IMR-90 (cell line): ENCODE measurements at regions not wholly inside any gene's neighbourhood (a gene's known extent, or its start where the extent isn't known, plus 50 kb on each side); places are given as distances from the start of the nearest gene placed in this dataset.

ENCODE experiments used
- ATAC-seq: fragments of 200-7000 bp; cut with Tn5 transposase; 2 replicates; pipeline ENCODE4 v1.9.1; 2020; ENCODE audit warnings: low read depth, mild to moderate bottlenecking, moderate library complexity
- BruUV-seq: library from RNA; stranded (reverse); fragments of 400-500 nt; replicated peaks from 2 replicates; lab custom pipeline; 2021; lab: Mats Ljungman, UMichigan
- CTCF ChIA-PET: fragments of 300-600 bp; formaldehyde crosslinking; extraction: SDS; loops from one replicate; lab custom pipeline; 2021; ENCODE audit warnings: antibody characterized with exemption; lab: Yijun Ruan, JAX
- POLR2A ChIA-PET: fragments of 300-600 bp; sonication (Branson Sonifier 250); formaldehyde crosslinking; loops from one replicate; lab custom pipeline; 2022; ENCODE audit warnings: antibody characterized with exemption; ENCODE audit not compliant: unreplicated experiment; lab: Charles Lee
- DNase-seq: peaks from one replicate; pipeline ENCODE4 v3.0.0; 2013
- H2AFZ ChIP-seq: replicated peaks from 2 replicates; pipeline ENCODE3; 2013; ENCODE audit warnings: low read length, mild to moderate bottlenecking; ENCODE audit not compliant: poor library complexity
- H2AK5ac ChIP-seq: 2 replicates; pipeline ENCODE4 v1.6.1; 2013; ENCODE audit warnings: low read depth, low read length, inconsistent platforms
- H2AK9ac ChIP-seq: replicated peaks from 2 replicates; pipeline ENCODE3; 2013; ENCODE audit warnings: mild to moderate bottlenecking, low read depth, low read length, moderate library complexity; ENCODE audit not compliant: poor library complexity
- H2BK120ac ChIP-seq: 2 replicates; pipeline ENCODE4 v1.6.1; 2013; ENCODE audit warnings: low read depth, low read length, inconsistent platforms
- H2BK15ac ChIP-seq: 3 replicates; pipeline ENCODE4 v1.6.1; 2013; ENCODE audit warnings: low read depth, low read length, inconsistent platforms
- H2BK20ac ChIP-seq: 2 replicates; pipeline ENCODE4 v1.6.1; 2013; ENCODE audit warnings: low read depth, mild to moderate bottlenecking, inconsistent platforms, low read length, moderate library complexity
- H2BK5ac ChIP-seq: 2 replicates; pipeline ENCODE4 v1.6.1; 2013; ENCODE audit warnings: mild to moderate bottlenecking, low read depth, low read length, inconsistent platforms; ENCODE audit not compliant: poor library complexity, severe bottlenecking
- H3K14ac ChIP-seq: replicated peaks from 2 replicates; pipeline ENCODE4 v1.6.1; 2013; ENCODE audit warnings: low read depth, low read length, inconsistent platforms
- H3K18ac ChIP-seq: 2 replicates; pipeline ENCODE4 v1.6.1; 2013; ENCODE audit warnings: low read depth, low read length, control low read depth
- H3K23ac ChIP-seq: 2 replicates; pipeline ENCODE4 v1.6.1; 2013; ENCODE audit warnings: low read depth, low read length, inconsistent platforms
- H3K27ac ChIP-seq: 2 replicates; pipeline ENCODE4 v1.5.1; 2013; ENCODE audit warnings: mild to moderate bottlenecking, control low read depth, low read length; ENCODE audit not compliant: insufficient read depth
- H3K27me3 ChIP-seq: 2 replicates; pipeline ENCODE4 v1.6.1; 2013; ENCODE audit warnings: low read length; ENCODE audit not compliant: control insufficient read depth, insufficient read depth
- H3K36me3 ChIP-seq: 2 replicates; pipeline ENCODE4 v1.6.1; 2013; ENCODE audit warnings: low read length, mixed read lengths; ENCODE audit not compliant: control insufficient read depth, insufficient read depth
- H3K4ac ChIP-seq: 2 replicates; pipeline ENCODE4 v1.6.1; 2013; ENCODE audit warnings: low read depth, low read length, inconsistent platforms
- H3K4me1 ChIP-seq: 2 replicates; pipeline ENCODE4 v1.6.1; 2013; ENCODE audit warnings: low read length, mixed read lengths; ENCODE audit not compliant: control insufficient read depth, insufficient read depth
- H3K4me2 ChIP-seq: 2 replicates; pipeline ENCODE4 v1.6.1; 2013; ENCODE audit warnings: low read depth, mild to moderate bottlenecking, control low read depth, low read length, moderate library complexity
- H3K4me3 ChIP-seq: 2 replicates; pipeline ENCODE4 v1.5.1; 2013; ENCODE audit warnings: low read depth, mild to moderate bottlenecking, control low read depth, low read length, moderate library complexity; ENCODE audit not compliant: insufficient read depth
- H3K56ac ChIP-seq: 2 replicates; pipeline ENCODE4 v1.6.1; 2013; ENCODE audit warnings: low read length, inconsistent platforms; ENCODE audit not compliant: insufficient read depth; ENCODE audit errors: extremely low read depth
- H3K79me1 ChIP-seq, 2 experiments: 2 replicates each; pipeline ENCODE4 v1.6.1; 2013; ENCODE audit warnings: low read length in 2 of 2, inconsistent platforms in 1 of 2, low read depth in 1 of 2
- H3K9ac ChIP-seq: 2 replicates; pipeline ENCODE4 v1.6.1; 2013; ENCODE audit warnings: low read depth, low read length, control low read depth
- H3K9me1 ChIP-seq: 2 replicates; pipeline ENCODE4 v1.6.1; 2013; ENCODE audit warnings: low read length, inconsistent platforms; ENCODE audit not compliant: insufficient read depth
- H3K9me3 ChIP-seq: 2 replicates; pipeline ENCODE4 v1.6.1; 2013; ENCODE audit warnings: low read length; ENCODE audit not compliant: control insufficient read depth, insufficient read depth
- H4K20me1 ChIP-seq: 2 replicates; pipeline ENCODE4 v1.6.1; 2013; ENCODE audit warnings: low read length, inconsistent platforms; ENCODE audit not compliant: insufficient read depth
- H4K5ac ChIP-seq: 2 replicates; pipeline ENCODE4 v1.6.1; 2013; ENCODE audit warnings: mild to moderate bottlenecking, low read depth, low read length, control low read depth
- H4K8ac ChIP-seq, 2 experiments: 2 replicates each; pipeline ENCODE4 v1.6.1; 2013; ENCODE audit warnings: low read depth in 2 of 2, low read length in 2 of 2, control low read depth in 1 of 2, inconsistent platforms in 1 of 2
- H4K91ac ChIP-seq: 2 replicates; pipeline ENCODE4 v1.6.1; 2013; ENCODE audit warnings: low read depth, low read length, inconsistent platforms; ENCODE audit not compliant: insufficient read depth
- FOS ChIP-seq: fragments of 150-350 bp; IDR thresholded peaks from 2 replicates; pipeline ENCODE4 v1.6.1; 2016; ENCODE audit warnings: low read depth, low read length
- MAFK ChIP-seq: IDR thresholded peaks from 2 replicates; pipeline ENCODE4 v1.6.1; 2012; ENCODE audit warnings: low read depth, low read length, improper control_type of control experiment
- MAZ ChIP-seq: IDR thresholded peaks from 2 replicates; pipeline ENCODE4 v1.6.1; 2012; ENCODE audit warnings: low read depth, mild to moderate bottlenecking, low read length, improper control_type of control experiment, moderate library complexity, borderline replicate concordance
- POLR2A ChIP-seq: IDR thresholded peaks from 2 replicates; pipeline ENCODE4 v1.6.1; 2012; ENCODE audit warnings: mild to moderate bottlenecking, low read depth, low read length
- RAD21 ChIP-seq: IDR thresholded peaks from 2 replicates; pipeline ENCODE4 v1.6.1; 2012; ENCODE audit warnings: low read length, improper control_type of control experiment
- RCOR1 ChIP-seq: IDR thresholded peaks from 2 replicates; pipeline ENCODE4 v1.6.1; 2012; ENCODE audit warnings: mild to moderate bottlenecking, low read length, improper control_type of control experiment; ENCODE audit not compliant: insufficient replicate concordance
- SMC3 ChIP-seq: fragments of 150-350 bp; IDR thresholded peaks from 2 replicates; pipeline ENCODE4 v1.6.1; 2016; ENCODE audit warnings: low read depth, mild to moderate bottlenecking, antibody characterized with exemption, low read length, moderate library complexity
- WGBS, 2 experiments: methylation state at CpG; one replicate each; pipeline versions ENCODE4 v1.1.5 to v1.1.7; 2013; ENCODE audit warnings: missing lambda C conversion rate in 2 of 2; ENCODE audit not compliant: insufficient read length in 1 of 2; ENCODE audit errors: extremely low coverage in 2 of 2; 5-methylcytosine and 5-hydroxymethylcytosine counted together
- dilution Hi-C: fragments of 300-500 bp; cut with HindIII; formaldehyde crosslinking; loops from one replicate; pipeline ENCODE4 v1.14.3; 2018; ENCODE audit warnings: low sequenced_read_pairs; ENCODE audit not compliant: unreplicated experiment
- in situ Hi-C: fragments of 300-500 bp; cut with MboI; formaldehyde crosslinking; loops from 3 replicates; pipeline ENCODE4 v1.14.3; 2019; ENCODE audit warnings: low sequenced_read_pairs, inconsistent platforms, mixed read lengths
- intact Hi-C: fragments of 100-400 bp; cut with micrococcal nuclease; formaldehyde crosslinking; loops from 2 replicates; pipeline ENCODE4 v1.10.0; 2022

DNA sequence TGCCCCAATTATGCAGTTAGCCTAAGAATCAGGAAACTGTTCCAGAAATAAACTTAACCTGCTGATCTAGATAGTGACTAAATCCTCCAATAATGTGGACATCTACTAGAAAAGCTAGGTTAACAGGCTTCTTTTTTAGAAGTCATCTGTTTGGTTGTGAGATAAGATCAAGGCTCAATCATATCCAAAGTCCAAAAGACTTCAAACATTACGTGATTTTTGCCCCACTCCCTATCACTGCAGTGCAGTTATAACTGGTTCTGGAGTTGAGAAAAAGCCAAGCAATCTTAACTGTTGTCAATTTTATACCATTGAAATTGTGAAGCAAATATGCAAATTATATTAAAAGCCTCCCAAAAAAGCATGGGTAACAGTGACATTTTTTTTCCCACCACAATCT lies 781.4 kb downstream of the KLHL13 start:
- no peak overlapping the region for H3K56ac ChIP-seq
- DNase-seq (no peak), ATAC-seq (no peak)
- no peak overlapping the region for H2BK20ac ChIP-seq
- ChIA-PET POLR2A (no interaction called here), CTCF (no interaction called here)
- H3K27me3 ChIP-seq = no peaks in the 10 kb centered on the region
- WGBS, 2 experiments = no CpG with 5 or more reads among the region's 1 CpG
- H3K4ac ChIP-seq = no peak overlapping the region
- H2AK9ac ChIP-seq = no peak overlapping the region
- H4K91ac ChIP-seq = no peak overlapping the region
- H3K18ac ChIP-seq = no peak overlapping the region
- H4K8ac ChIP-seq = no peak overlapping the region
- H2BK120ac ChIP-seq = no peak overlapping the region
- no peak overlapping the region for H4K5ac ChIP-seq
- BruUV-seq = no TSS peak
- intact Hi-C loops (no loop called here), in situ Hi-C loops (no loop called here), dilution Hi-C loops (no loop called here)
- no peaks in the 10 kb centered on the region for H3K79me1 ChIP-seq
- no peak overlapping the region for H3K4me3 ChIP-seq
- H2BK15ac ChIP-seq = no peak overlapping the region
- H3K9me3 ChIP-seq = no peaks in the 10 kb centered on the region
- no peaks in the 10 kb centered on the region for H3K4me1 ChIP-seq
- no peak overlapping the region for H2BK5ac ChIP-seq
- H3K36me3 ChIP-seq = no peaks in the 10 kb centered on the region
- H3K9ac ChIP-seq = no peak overlapping the region
- H3K14ac ChIP-seq = no peak overlapping the region
- no peak overlapping the region for H3K4me2 ChIP-seq
- no peak overlapping the region for H3K23ac ChIP-seq
- no peak overlapping the region for H2AK5ac ChIP-seq
- H2AFZ ChIP-seq = no peak overlapping the region
- no peaks in the 10 kb centered on the region for H3K9me1 ChIP-seq
- TF ChIP-seq FOS (no peak), RAD21 (no peak), MAFK (no peak), RCOR1 (no peak), POLR2A (no peak), MAZ (no peak), SMC3 (no peak)
- H4K20me1 ChIP-seq = no peaks in the 10 kb centered on the region
- H3K27ac ChIP-seq = no peak overlapping the region
